Prostate gland (tissue), 2 donors: ENCODE measurements at regions not wholly inside any gene's neighbourhood (a gene's known extent, or its start where the extent isn't known, plus 50 kb on each side); places are given as distances from the start of the nearest gene placed in this dataset.

Experiments used
- CTCF ChIP-seq, 4 experiments: fragments of 200-600 bp in 2 of 4; fragments of 450-650 bp in 2 of 4; sonication (generic) in 2 of 4; IDR thresholded peaks; 1 replicate in 3 of 4; 2 replicates in 1 of 4; pipeline ENCODE4 v1.5.1; 2016 to 2019; ENCODE audit warnings: antibody characterized with exemption in 4 of 4, mild to moderate bottlenecking in 2 of 4, moderate library complexity in 2 of 4
- POLR2A ChIP-seq: fragments of 450-650 bp; IDR thresholded peaks from one replicate; pipeline ENCODE4 v1.6.1; 2016; ENCODE audit warnings: antibody characterized with exemption, mild to moderate bottlenecking

DNA sequence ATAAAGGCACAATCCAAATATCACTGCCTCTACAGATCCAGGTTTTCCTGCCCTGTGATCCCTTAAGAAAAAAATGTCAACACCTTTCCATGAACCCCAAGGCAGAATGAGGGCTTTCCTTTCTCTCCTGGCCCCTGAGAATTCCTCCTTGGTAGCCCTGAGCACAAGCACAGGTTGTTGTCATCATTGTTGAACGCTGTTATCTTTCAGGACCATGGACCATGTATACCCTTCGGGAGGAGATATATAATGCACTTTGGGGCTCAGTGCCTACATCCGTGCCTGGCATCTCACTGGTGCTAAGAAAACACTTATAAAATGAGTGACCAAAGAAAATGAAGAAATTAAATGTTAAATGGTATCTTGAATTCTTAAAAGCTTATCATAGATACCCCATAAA lies 296.2 kb downstream of the SETD4 start:
- TF ChIP-seq CTCF (IDR thresholded peaks at IDR 0.05): no peak
- TF ChIP-seq POLR2A: no peak
